Putamen (tissue), 1 donor: ENCODE measurements at regions not wholly inside any gene's neighbourhood (a gene's known extent, or its start where the extent isn't known, plus 50 kb on each side); places are given as distances from the start of the nearest gene placed in this dataset.

Experiments used
- DNase-seq: peaks from one replicate; pipeline ENCODE4 v3.0.0-alpha.2; 2016; ENCODE audit warnings: low spot score

- DNase-seq: no peak
Measured at GRCh38 chr18:61167902-61168301, 165.3 kb upstream of the CDH20 start.

GRCh38 chr18:61169386-61169785 is 163.8 kb upstream of the CDH20 start:
- no peak for DNase-seq

- DNase-seq: no peak
Measured at GRCh38 chr18:61172624-61173023, 160.6 kb upstream of the CDH20 start.

GRCh38 chr18:61173554-61173953 is 159.7 kb upstream of the CDH20 start:
- DNase-seq: no peak

- DNase-seq: no peak
Measured at GRCh38 chr18:61183798-61184197, 149.4 kb upstream of the CDH20 start.

GRCh38 chr18:61187971-61188370 is 145.3 kb upstream of the CDH20 start:
- DNase-seq: no peak

- no peak for DNase-seq
Measured at GRCh38 chr18:61189376-61189775, 143.9 kb upstream of the CDH20 start.

- DNase-seq: peak; percentile 76
Measured at GRCh38 chr18:61194726-61195125, 138.5 kb upstream of the CDH20 start.

GRCh38 chr18:61196750-61197149 is 136.5 kb upstream of the CDH20 start:
- DNase-seq: no peak

GRCh38 chr18:61198486-61198885 is 134.7 kb upstream of the CDH20 start:
- DNase-seq: no peak

- no peak for DNase-seq
Measured at GRCh38 chr18:61199171-61199848, 133.9 kb upstream of the CDH20 start.

- no peak for DNase-seq
Measured at GRCh38 chr18:61201511-61201910, 131.7 kb upstream of the CDH20 start.

- DNase-seq: no peak
Measured at GRCh38 chr18:61203151-61203550, 130.1 kb upstream of the CDH20 start.

- DNase-seq: no peak
Measured at GRCh38 chr18:61209801-61210200, 123.4 kb upstream of the CDH20 start.

GRCh38 chr18:61216051-61216450 is 117.2 kb upstream of the CDH20 start:
- no peak for DNase-seq

GRCh38 chr18:61222206-61222605 is 111.0 kb upstream of the CDH20 start:
- no peak for DNase-seq

GRCh38 chr18:61225336-61225735 is 107.9 kb upstream of the CDH20 start:
- DNase-seq: no peak

GRCh38 chr18:61236356-61237057 is 96.7 kb upstream of the CDH20 start:
- no peak for DNase-seq

GRCh38 chr18:61237529-61237928 is 95.7 kb upstream of the CDH20 start:
- DNase-seq: no peak

GRCh38 chr18:61239051-61239450 is 94.2 kb upstream of the CDH20 start:
- DNase-seq: no peak

- no peak for DNase-seq
Measured at GRCh38 chr18:61241260-61241853, 91.9 kb upstream of the CDH20 start.

- no peak for DNase-seq
Measured at GRCh38 chr18:61244632-61245031, 88.6 kb upstream of the CDH20 start.

GRCh38 chr18:61245276-61245675 is 88.0 kb upstream of the CDH20 start:
- DNase-seq: no peak
